ENCODE measurements at regions not wholly inside any gene's neighbourhood (a gene's known extent, or its start where the extent isn't known, plus 50 kb on each side); places are given as distances from the start of the nearest gene placed in this dataset.
A peak's percentile ranks its signal among the peaks of the same experiment; 100 is the strongest.
"Not testable (repeated sequence)": the region's sequence is repeated elsewhere in the genome, so short reads cannot be mapped to it uniquely, and the experiment has no call there.

- DNase-seq (ENCODE audit: low spot score): no peak
These were observed 726.7 kb downstream of the GRXCR1 start for GRCh38 chr4:43619219-43619618.

- DNase-seq (ENCODE audit: low spot score): not testable (repeated sequence)
These were observed 745.4 kb downstream of the GRXCR1 start for GRCh38 chr4:43637893-43638292.

DNA sequence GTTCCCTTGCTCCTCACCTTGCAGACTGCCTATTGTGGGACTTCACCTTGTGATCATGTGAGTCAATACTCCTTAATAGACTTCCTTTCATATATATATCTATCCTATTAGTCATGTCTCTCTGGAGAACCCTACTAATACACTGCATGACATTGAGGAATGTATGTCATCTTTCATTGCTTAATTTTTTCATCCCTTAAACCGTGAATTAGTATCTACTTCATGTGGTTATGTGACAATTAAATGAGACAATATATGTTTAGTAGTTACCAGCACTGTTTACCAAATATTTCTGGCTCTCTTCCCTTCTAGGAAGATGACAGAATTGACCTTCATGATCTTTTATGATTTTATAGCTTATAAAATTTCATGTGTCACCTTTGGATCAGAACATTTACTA, 759.5 kb downstream of the GRXCR1 start:
- no peak for DNase-seq (ENCODE audit: low spot score)

DNA sequence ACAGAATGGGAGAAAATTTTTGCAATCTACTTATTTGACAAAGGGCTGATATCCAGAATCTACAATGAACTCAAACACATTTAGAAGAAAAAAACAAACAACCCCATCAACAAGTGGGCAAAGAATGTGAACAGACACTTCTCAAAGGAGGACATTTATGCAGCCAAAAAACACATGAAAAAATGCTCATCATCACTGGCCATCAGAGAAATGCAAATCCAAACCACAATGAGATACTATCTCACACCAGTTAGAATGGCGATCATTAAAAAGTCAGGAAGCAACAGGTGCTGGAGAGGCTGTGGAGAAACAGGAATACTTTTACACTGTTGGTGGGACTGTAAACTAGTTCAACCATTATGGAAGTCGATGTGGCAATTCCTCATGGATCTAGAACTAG, 767.0 kb downstream of the GRXCR1 start:
- DNase-seq (ENCODE audit: low spot score): not testable (repeated sequence)

GRCh38 chr4:43672265-43672885, 776.2 kb downstream of the KCTD8 start:
- DNase-seq (ENCODE audit: low spot score): not testable (repeated sequence)

GRCh38 chr4:43680421-43680820, 768.2 kb downstream of the KCTD8 start:
- no peak for DNase-seq (ENCODE audit: low spot score)

GRCh38 chr4:43682551-43682950, 766.1 kb downstream of the KCTD8 start:
- no peak for DNase-seq (ENCODE audit: low spot score)

GRCh38 chr4:43690116-43690515, 758.5 kb downstream of the KCTD8 start:
- DNase-seq (ENCODE audit: low spot score): no peak

DNA sequence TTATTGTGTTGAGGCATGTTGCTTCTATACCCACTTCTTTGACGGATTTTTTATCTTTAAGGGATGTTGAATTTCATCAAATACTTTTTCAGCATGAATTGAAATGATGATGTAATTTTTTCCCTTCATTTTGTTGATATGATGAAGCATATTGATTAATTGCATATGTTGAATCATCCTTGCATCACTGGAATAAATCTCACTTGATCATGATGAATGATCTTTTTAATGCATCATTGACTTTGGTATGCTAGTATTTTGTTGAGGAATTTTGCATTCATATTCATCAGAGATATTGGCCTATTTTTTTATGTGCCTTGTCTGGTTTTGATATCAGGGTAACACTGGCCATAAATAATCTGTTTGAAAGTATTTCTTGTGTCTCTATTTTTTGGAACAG, 754.7 kb downstream of the KCTD8 start:
- DNase-seq (ENCODE audit: low spot score): no peak

- DNase-seq (ENCODE audit: low spot score): no peak
These were observed 739.2 kb downstream of the KCTD8 start for GRCh38 chr4:43709443-43709842.

DNA sequence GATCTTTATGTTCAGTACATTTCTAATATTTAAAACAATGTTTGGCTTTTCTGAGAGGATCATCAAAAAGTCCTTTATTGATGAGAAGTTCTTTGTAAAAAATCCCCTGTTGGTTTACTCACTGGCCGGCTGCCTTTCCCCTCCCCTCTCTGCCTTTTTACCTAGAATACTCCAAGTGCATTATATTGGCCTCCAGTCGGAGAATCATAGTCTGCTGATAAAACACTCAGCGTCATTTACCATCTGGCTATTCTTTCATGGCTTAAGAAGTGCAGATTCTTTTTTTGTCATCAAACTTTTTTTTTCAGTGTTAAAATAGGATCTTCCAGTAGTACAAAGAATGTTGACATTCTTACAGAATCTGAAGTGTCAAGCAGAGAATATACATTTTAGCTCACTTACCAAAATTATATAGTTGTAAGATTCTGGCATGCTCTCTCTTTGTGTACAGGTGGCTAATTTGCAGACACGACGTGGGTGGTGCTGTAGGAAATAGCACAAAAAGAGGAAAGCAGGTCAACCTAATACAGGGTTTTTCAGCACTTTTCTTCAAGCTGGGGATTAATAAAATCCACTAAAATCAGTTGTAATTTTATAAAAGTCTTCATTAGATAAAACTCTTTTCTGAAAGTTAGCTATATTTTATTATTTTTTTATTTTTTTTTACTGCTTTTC, 731.8 kb downstream of the KCTD8 start:
- DNase-seq (ENCODE audit: low spot score): no peak

DNA sequence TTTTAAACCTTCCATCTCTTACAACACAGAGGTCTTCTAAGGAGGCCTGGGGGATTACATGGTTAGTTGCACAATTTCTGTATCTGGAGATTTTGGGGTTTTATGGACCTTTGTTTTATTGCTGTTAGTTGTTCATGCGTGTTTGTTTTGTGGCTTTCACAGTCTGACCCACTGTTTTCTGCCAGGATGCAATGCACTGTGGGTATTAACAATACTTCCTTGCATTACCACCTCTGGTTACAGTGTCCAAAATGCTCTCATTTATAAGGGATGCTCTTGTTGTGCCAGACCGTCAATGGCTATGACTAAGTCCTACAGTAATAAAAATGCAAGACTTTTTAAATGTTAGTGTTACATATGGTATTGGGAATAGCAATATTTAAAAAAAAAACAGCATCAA, 730.2 kb downstream of the KCTD8 start:
- no peak for DNase-seq (ENCODE audit: low spot score)

DNA sequence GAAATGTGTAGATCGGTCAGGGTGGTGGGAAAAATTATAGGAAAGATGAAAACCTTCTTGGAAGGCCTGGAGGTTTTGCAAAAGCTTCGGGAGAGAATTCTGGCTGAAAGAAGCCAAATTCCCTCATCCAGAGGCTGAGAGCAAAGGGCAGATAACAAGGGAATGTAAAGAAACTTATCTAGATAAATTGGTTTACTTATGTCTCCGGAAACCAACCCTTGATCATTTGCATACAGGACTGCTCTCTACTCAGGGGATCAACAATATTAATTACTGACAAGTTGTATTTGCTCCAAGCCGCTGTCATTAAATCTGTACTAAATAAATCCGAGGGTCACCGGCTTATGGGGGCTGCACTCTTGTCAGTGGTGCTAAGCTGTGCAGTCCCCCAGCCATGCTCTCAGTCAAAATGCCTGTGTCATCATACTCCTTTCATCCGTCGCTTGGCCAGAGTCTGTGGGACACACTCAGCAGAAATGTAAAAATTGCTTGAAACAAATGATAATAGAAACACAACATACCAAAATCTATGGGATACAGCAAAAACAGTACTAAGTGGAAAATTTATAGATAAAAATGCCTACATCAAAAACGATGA, 715.7 kb downstream of the KCTD8 start:
- no peak for DNase-seq (ENCODE audit: low spot score)

GRCh38 chr4:43742083-43742482, 706.5 kb downstream of the KCTD8 start:
- DNase-seq (ENCODE audit: low spot score): no peak

DNA sequence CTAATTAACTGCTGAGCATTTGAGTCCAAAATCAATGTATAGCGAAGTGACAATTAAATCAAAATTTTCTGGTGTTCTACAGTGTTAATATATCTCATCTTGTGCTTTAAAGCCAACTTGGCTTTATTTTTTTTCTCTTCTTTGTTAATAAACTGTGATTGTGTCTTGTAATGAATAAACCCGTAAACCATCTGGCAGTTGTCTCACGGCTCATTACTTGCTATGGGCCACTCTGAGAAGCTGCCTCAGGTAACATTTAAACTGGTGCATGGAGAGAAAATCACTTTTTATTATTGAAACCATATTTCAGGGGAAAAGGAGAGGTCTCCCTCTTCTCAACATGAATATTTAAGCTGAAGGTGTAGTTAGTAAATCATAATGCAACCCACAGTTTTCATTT, 694.0 kb downstream of the KCTD8 start:
- no peak for DNase-seq (ENCODE audit: low spot score)

- DNase-seq (ENCODE audit: low spot score): peak; percentile 30
These were observed 691.5 kb downstream of the KCTD8 start for GRCh38 chr4:43757147-43757546.

- no peak for DNase-seq (ENCODE audit: low spot score)
These were observed 689.8 kb downstream of the KCTD8 start for GRCh38 chr4:43758836-43759235.

GRCh38 chr4:43763029-43763610, 685.5 kb downstream of the KCTD8 start:
- no peak for DNase-seq (ENCODE audit: low spot score)

GRCh38 chr4:43765514-43765913, 683.1 kb downstream of the KCTD8 start:
- DNase-seq (ENCODE audit: low spot score): no peak

DNA sequence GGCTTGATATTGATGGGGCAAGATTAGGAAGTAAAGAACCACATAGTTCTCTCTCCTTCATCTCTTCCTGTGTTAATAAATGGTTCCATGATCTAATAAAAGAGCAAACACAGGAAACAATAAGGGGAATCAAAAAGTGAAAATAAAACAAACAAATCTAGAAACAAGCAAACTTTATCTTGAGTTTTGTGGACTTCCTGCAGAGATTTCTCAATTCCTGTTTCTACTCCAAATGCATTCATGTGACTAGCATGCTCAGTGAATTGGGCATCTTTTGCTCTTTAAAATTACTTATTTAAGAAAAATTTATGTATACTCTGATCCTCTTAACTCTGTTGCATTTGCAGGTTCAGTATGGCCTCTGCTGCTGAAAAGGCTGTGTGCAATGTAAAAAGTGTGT, 682.0 kb downstream of the KCTD8 start:
- DNase-seq (ENCODE audit: low spot score): no peak

DNA sequence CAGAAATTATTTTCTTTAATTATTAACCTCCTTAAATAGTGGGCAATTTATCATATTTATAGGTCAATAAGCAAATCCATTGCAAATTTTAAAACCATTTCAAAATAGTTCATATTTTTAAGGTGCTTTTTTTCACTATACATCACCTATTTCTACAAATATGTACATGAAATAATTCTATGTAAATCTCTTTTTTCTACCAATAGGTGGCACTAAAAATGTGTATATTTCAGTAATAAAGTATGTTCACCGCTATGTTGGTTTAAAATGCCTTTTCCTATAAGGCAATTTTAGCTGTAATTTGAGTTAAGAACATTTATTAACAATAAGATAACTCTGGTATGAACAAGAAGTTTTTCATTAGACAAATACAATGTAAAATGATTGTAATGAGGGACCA, 672.2 kb downstream of the KCTD8 start:
- peak; percentile 15 for DNase-seq (ENCODE audit: low spot score)

- DNase-seq (ENCODE audit: low spot score): no peak
These were observed 670.3 kb downstream of the KCTD8 start for GRCh38 chr4:43778187-43778915.

DNA sequence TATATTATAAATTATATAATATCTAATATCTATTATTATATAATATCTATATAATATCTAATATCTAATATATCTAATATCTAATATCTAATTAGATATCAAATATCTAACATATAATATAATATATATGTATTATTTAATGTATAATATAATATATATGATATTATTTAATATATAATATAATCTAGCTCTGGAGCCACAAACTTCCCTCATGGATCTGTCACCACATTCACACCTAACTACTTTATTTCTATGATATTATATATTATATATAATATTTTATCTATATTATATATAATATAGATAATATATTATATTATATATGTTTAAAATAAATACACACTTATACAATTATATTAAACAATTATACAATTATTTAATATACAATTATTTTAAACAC, 667.5 kb downstream of the KCTD8 start:
- DNase-seq (ENCODE audit: low spot score): no peak
